ENCODE measurements at regions not wholly inside any gene's neighbourhood (a gene's known extent, or its start where the extent isn't known, plus 50 kb on each side); places are given as distances from the start of the nearest gene placed in this dataset.
A peak's percentile ranks its signal among the peaks of the same experiment; 100 is the strongest.

DNA sequence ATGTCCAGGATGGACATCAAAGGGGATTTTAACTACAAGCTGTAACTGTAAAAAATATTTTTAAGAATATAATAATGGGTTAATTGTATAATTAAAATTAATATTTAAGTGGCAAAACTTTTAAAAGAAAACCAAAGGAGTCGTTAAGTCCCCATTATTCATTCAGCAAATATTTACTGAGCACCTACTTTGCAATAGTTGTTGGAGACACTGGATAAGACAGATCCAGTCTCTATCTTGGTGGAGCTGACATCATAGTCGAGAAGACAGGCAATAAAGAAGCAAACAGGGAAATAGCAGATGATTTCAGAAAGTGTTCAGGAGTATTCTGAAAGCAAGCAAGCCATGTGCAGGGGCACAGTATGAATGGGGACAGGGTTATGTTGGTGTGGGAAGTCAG lies 137.0 kb downstream of the CEBPB start:
- Mint-ChIP-seq H3K4me1 (peaks cover 58% of the 10 kb centered on the region), H3K27ac (peak overlapping the region; percentile 89), H3K27me3 (ENCODE audit: low read depth, poor library complexity) (peaks cover 6% of the 10 kb centered on the region), H3K36me3 (ENCODE audit: low read depth) (no peaks in the 10 kb centered on the region), H3K4me3 (no peak overlapping the region), H3K9me3 (peaks cover 20% of the 10 kb centered on the region)
- no peak for DNase-seq
- no peak for TF ChIP-seq CTCF (IDR thresholded peaks at IDR 0.05)

DNA sequence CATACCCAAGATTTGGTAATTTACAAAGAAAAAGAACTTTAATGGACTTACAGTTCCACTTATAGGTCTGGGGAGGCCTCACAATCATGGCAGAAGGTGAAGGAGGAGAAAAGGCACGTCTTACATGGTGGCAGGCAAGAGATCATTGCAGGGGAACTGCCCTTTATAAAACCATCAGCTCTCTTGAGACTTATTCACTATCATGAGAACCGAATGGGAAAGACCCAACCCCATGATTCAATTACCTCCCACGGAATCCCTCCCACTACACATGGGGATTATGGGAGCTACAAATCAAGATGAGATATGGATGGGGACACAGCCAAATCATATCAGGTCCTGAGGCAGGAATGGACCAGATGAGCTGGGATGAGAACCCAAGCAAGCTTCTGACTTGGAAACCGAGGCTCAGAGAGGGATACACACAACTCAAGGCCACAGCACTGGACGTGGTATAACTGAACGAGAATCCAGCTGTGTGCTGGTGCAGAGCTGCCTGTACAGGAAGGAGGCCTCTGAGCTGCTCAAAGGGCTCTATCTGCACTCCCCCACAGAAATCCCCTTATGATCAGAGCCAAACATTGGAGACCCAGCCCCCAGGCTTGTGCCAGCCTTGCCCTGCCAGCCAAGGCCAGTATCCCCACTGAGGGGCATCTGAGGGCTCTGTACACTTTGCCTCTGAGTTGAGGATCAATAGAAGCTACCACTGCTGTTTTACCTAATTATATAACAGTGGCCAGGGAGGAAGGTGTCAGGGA lies 137.8 kb downstream of the CEBPB start:
- TF ChIP-seq CTCF (IDR thresholded peaks at IDR 0.05): no peak
- Mint-ChIP-seq H3K4me1 (peaks cover 58% of the 10 kb centered on the region), H3K36me3 (ENCODE audit: low read depth) (no peaks in the 10 kb centered on the region), H3K4me3 (no peak overlapping the region), H3K9me3 (peaks cover 20% of the 10 kb centered on the region), H3K27me3 (ENCODE audit: low read depth, poor library complexity) (no peaks in the 10 kb centered on the region), H3K27ac (peak overlapping the region; percentile 89)
- no peak for DNase-seq

DNA sequence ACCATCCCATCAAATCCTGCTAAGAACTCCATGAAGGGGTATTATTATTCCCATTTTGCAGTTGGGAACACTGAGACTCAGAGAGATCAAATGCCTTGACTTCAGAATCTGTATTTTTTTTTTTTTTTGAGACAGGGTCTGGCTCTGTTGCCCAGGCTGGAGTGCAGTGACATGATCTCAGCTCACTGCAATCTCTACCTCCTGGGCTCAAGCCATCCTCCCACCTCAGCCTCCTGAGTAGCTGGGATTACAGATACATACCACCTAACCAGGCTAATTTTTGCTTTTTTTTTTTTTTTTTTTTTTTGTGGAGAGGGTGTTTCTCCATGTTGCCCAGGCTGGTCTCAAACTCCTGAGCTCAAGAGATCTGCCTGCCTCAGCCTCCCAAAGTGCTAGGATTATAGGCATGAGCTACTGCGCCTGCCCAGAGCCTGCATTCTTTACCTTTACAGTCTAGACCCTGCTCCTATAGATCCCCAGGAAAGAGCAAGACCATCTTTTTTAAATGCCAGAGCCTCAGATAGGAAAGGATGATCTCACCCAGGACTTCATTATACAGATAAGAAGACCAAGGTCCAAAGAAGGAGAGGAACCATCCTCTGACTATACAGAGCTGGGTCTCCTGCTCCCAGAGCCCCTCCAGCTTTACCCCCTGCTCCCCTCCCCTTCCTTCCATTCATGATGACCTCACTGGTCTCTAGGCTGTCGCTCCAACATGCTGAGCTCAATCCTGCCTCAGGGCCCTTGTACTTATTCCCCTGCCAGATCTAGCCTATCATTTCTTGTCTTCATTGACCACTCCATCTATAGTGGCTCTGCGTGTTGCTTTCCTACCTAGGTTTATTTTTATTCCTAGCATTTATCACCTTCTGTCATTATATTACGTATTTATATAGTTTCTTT lies 138.6 kb downstream of the CEBPB start:
- Mint-ChIP-seq H3K36me3 (ENCODE audit: low read depth) (no peaks in the 10 kb centered on the region), H3K4me3 (no peak overlapping the region), H3K27ac (no peak overlapping the region)

DNA sequence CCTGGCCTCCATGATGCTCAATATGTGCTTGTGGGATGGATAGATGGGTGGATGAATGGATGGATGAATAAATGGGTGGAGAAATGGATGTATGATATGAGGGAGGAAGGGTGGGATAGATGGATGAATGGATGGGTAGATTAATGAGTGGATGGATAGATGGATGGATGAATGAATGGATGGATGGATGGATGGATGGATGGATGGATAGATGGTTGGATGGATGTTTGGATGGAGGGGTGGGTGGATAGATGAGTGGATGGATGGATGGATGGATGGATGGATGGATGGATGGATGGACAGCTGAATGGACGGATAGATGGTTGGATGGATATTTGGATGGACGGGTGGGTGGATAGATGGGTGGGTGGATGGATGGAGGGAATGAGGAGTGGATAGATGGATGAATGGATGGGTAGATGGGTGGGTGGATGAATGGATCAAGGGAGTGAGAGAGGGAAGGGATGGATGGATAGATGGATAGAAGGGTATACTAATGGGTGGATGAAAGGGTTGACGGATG lies 139.4 kb downstream of the CEBPB start:
- DNase-seq: no peak
- no peak for TF ChIP-seq CTCF (IDR thresholded peaks at IDR 0.05)
- Mint-ChIP-seq H3K27ac (no peak overlapping the region), H3K4me3 (no peak overlapping the region), H3K4me1 (peaks cover 69% of the 10 kb centered on the region), H3K27me3 (ENCODE audit: low read depth, poor library complexity) (peaks cover 2% of the 10 kb centered on the region), H3K9me3 (peaks cover 12% of the 10 kb centered on the region), H3K36me3 (ENCODE audit: low read depth) (no peaks in the 10 kb centered on the region)

More for the DNA sequence above, 138.6 kb downstream of the CEBPB start:
- DNase-seq: no peak
- Mint-ChIP-seq H3K9me3 (peaks cover 20% of the 10 kb centered on the region), H3K27me3 (ENCODE audit: low read depth, poor library complexity) (peaks cover 1% of the 10 kb centered on the region), H3K4me1 (peaks cover 61% of the 10 kb centered on the region)
- no peak for TF ChIP-seq CTCF (IDR thresholded peaks at IDR 0.05)

GRCh38 chr20:50330504-50331313 lies 140.1 kb downstream of the CEBPB start:
- no peak for TF ChIP-seq CTCF (IDR thresholded peaks at IDR 0.05)
- no peaks in the 10 kb centered on the region for H3K36me3 Mint-ChIP-seq (ENCODE audit: low read depth)
- DNase-seq: no peak
- peaks cover 7% of the 10 kb centered on the region for H3K9me3 Mint-ChIP-seq
- H3K4me3 Mint-ChIP-seq: peak overlapping the region; percentile 22
- peak overlapping the region; percentile 49 for H3K27ac Mint-ChIP-seq
- peaks cover 3% of the 10 kb centered on the region for H3K27me3 Mint-ChIP-seq (ENCODE audit: low read depth, poor library complexity)
- peaks cover 72% of the 10 kb centered on the region for H3K4me1 Mint-ChIP-seq
